HG03342 (cell line): ENCODE measurements at regions not wholly inside any gene's neighbourhood (a gene's known extent, or its start where the extent isn't known, plus 50 kb on each side); places are given as distances from the start of the nearest gene placed in this dataset.
"Not testable (repeated sequence)": the region's sequence is repeated elsewhere in the genome, so short reads cannot be mapped to it uniquely, and the experiment has no call there.

ENCODE experiments used
- ATAC-seq: cut with Tn5 transposase; IDR thresholded peaks from one replicate; pipeline ENCODE4 v1.9.1; 2021; ENCODE audit warnings: mild to moderate bottlenecking, moderate library complexity; ENCODE audit not compliant: unreplicated experiment

GRCh38 chr5:75847561-75848021 lies 130.4 kb upstream of the POC5 start:
- ATAC-seq: peak; percentile 93

GRCh38 chr5:75844301-75844700 lies 127.1 kb upstream of the POC5 start:
- ATAC-seq: no peak

- ATAC-seq: no peak
These were observed 126.1 kb upstream of the POC5 start for GRCh38 chr5:75843319-75843718.

- ATAC-seq: no peak
These were observed 122.3 kb upstream of the POC5 start for GRCh38 chr5:75839547-75839946.

GRCh38 chr5:75837258-75837841 lies 120.1 kb upstream of the POC5 start:
- ATAC-seq: no peak

GRCh38 chr5:75831561-75831960 lies 114.3 kb upstream of the POC5 start:
- ATAC-seq: no peak

GRCh38 chr5:75828029-75828428 lies 110.8 kb upstream of the POC5 start:
- no peak for ATAC-seq

- ATAC-seq: no peak
These were observed 107.1 kb upstream of the POC5 start for GRCh38 chr5:75824323-75824722.

- ATAC-seq: no peak
These were observed 106.6 kb upstream of the POC5 start for GRCh38 chr5:75823811-75824210.

- no peak for ATAC-seq
These were observed 101.4 kb upstream of the POC5 start for GRCh38 chr5:75818661-75819060.

- not testable (repeated sequence) for ATAC-seq
These were observed 82.5 kb upstream of the POC5 start for GRCh38 chr5:75799695-75800094.

GRCh38 chr5:75769338-75769737 lies 52.1 kb upstream of the POC5 start:
- not testable (repeated sequence) for ATAC-seq
